HepG2 (cell line): ENCODE measurements at regions not wholly inside any gene's neighbourhood (a gene's known extent, or its start where the extent isn't known, plus 50 kb on each side); places are given as distances from the start of the nearest gene placed in this dataset.

Experiments used
- ATAC-seq: fragments of 200-7000 bp; cut with Tn5 transposase; 3 replicates; pipeline ENCODE4 v1.9.1; 2020; ENCODE audit warnings: mild to moderate bottlenecking, moderate library complexity
- BruUV-seq: library from RNA; stranded (reverse); fragments of 400-500 nt; replicated peaks from 2 replicates; lab custom pipeline; 2021; lab: Mats Ljungman, UMichigan
- CTCF ChIA-PET: fragments of 300-600 bp; formaldehyde crosslinking; extraction: SDS; loops from one replicate; lab custom pipeline; 2021; ENCODE audit warnings: low total read pairs, inconsistent platforms, low intra/inter-chr PET ratio; lab: Yijun Ruan, JAX
- POLR2A ChIA-PET: fragments of 350-600 bp; sonication (Branson Sonifier 250); formaldehyde crosslinking; loops from one replicate; lab custom pipeline; 2020; ENCODE audit warnings: antibody characterized with exemption, inconsistent platforms; lab: Yijun Ruan, JAX
- DNase-seq: peaks from one replicate; pipeline ENCODE4 v3.0.0-alpha.2; 2015; ENCODE audit warnings: low spot score
- FAIRE-seq: peaks from 3 replicates; lab custom pipeline; 2011; peaks lifted over from hg19 to GRCh38; lab: Jason Lieb, UNC
- H2AFZ ChIP-seq: one replicate; pipeline ENCODE4 v1.6.1; 2011; ENCODE audit warnings: low read length, inconsistent platforms
- H3K27ac ChIP-seq: fragments of 300-600 bp; 3 replicates; pipeline ENCODE4 v1.8.0; 2011; ENCODE audit warnings: mixed run types, mild to moderate bottlenecking, mixed read lengths, low read length, inconsistent platforms; ENCODE audit not compliant: insufficient read depth; ENCODE audit errors: extremely low read length
- H3K27me3 ChIP-seq, 2 experiments: fragments of 200-600 bp in 1 of 2; 2 replicates in 1 of 2; 3 replicates in 1 of 2; pipeline versions ENCODE4 v1.6.0 to v1.8.0; 2011; ENCODE audit warnings: low read length in 2 of 2, mild to moderate bottlenecking in 2 of 2, moderate library complexity in 2 of 2, inconsistent platforms in 1 of 2; ENCODE audit not compliant: insufficient read depth in 2 of 2, control insufficient read depth in 1 of 2
- H3K36me3 ChIP-seq, 2 experiments: fragments of 200-600 bp in 1 of 2; replicated peaks in 1 of 2; 2 replicates in 1 of 2; 3 replicates in 1 of 2; pipeline versions ENCODE4 v1.5.1 to v1.8.0; 2011; ENCODE audit warnings: low read length in 2 of 2, inconsistent platforms in 1 of 2; ENCODE audit not compliant: insufficient read depth in 2 of 2, control insufficient read depth in 1 of 2
- H3K4me1 ChIP-seq: 2 replicates; pipeline ENCODE4 v1.5.1; 2012; ENCODE audit warnings: low read length, inconsistent platforms; ENCODE audit not compliant: insufficient read depth
- H3K4me2 ChIP-seq: 2 replicates; pipeline ENCODE4 v1.6.0; 2011; ENCODE audit warnings: low read depth, low read length, inconsistent platforms
- H3K4me3 ChIP-seq, 3 experiments: fragments of 200-600 bp in 1 of 3; sonication (generic), shearing (Covaris generic) in 1 of 3; replicated peaks in 1 of 3; 2 replicates each; pipeline ENCODE4 v1.5.1; 2011 to 2016; ENCODE audit warnings: low read length in 3 of 3, inconsistent platforms in 2 of 3, low read depth in 2 of 3, mild to moderate bottlenecking in 2 of 3, control low read depth in 1 of 3, mixed read lengths in 1 of 3; ENCODE audit not compliant: insufficient read depth in 1 of 3
- H3K79me2 ChIP-seq: one replicate; pipeline ENCODE4 v1.6.1; 2011; ENCODE audit warnings: low read length, inconsistent platforms; ENCODE audit not compliant: insufficient read depth
- H3K9ac ChIP-seq: 2 replicates; pipeline ENCODE4 v1.6.0; 2011; ENCODE audit warnings: mild to moderate bottlenecking, low read depth, low read length, inconsistent platforms; ENCODE audit not compliant: insufficient read depth
- H3K9me3 ChIP-seq: 2 replicates; pipeline ENCODE4 v1.5.1; 2012; ENCODE audit warnings: mild to moderate bottlenecking, low read length
- H4K20me1 ChIP-seq: 2 replicates; pipeline ENCODE4 v1.6.0; 2011; ENCODE audit warnings: inconsistent platforms, mild to moderate bottlenecking, low read length, moderate library complexity; ENCODE audit not compliant: insufficient read depth
- BRCA1 ChIP-seq: sonication (generic); formaldehyde crosslinking; IDR thresholded peaks from 2 replicates; pipeline ENCODE4 v1.4.0; 2020; ENCODE audit warnings: missing genetic modification reagents
- CHCHD3 ChIP-seq: sonication (generic); formaldehyde crosslinking; IDR thresholded peaks from 2 replicates; pipeline ENCODE4 v1.8.0; 2022; ENCODE audit warnings: mild to moderate bottlenecking, missing genetic modification reagents, moderate library complexity
- CREBL2 ChIP-seq: sonication (generic); formaldehyde crosslinking; IDR thresholded peaks from 2 replicates; pipeline ENCODE4 v1.8.1; 2023; ENCODE audit warnings: missing genetic modification reagents, mild to moderate bottlenecking, borderline replicate concordance
- FIP1L1 ChIP-seq: fragments of 200-400 bp; formaldehyde crosslinking; IDR thresholded peaks from 2 replicates; pipeline ENCODE4 v1.6.1; 2018; ENCODE audit warnings: low read depth, mild to moderate bottlenecking, low read length, moderate library complexity, borderline replicate concordance; ENCODE audit not compliant: insufficient read depth
- FOXO1 ChIP-seq: sonication (generic); formaldehyde crosslinking; IDR thresholded peaks from 2 replicates; pipeline ENCODE4 v1.4.0; 2020; ENCODE audit warnings: missing genetic modification reagents
- KAT7 ChIP-seq: IDR thresholded peaks from 2 replicates; pipeline ENCODE4 v1.6.1; 2018; ENCODE audit warnings: borderline replicate concordance, missing compliant biosample characterization
- MIXL1 ChIP-seq: IDR thresholded peaks from 2 replicates; pipeline ENCODE4 v1.6.1; 2016
- MNT ChIP-seq: fragments of 450-650 bp; IDR thresholded peaks from 2 replicates; pipeline ENCODE4 v1.6.1; 2016
- MXI1 ChIP-seq: IDR thresholded peaks from 3 replicates; pipeline ENCODE4 v1.6.1; 2012; ENCODE audit warnings: low read depth, low read length, inconsistent platforms, borderline replicate concordance
- MYNN ChIP-seq: sonication (generic); formaldehyde crosslinking; IDR thresholded peaks from 2 replicates; pipeline ENCODE4 v1.4.0; 2020; ENCODE audit warnings: mild to moderate bottlenecking, low read depth, missing genetic modification reagents
- NPAS2 ChIP-seq: sonication (generic); formaldehyde crosslinking; IDR thresholded peaks from 2 replicates; pipeline ENCODE4 v1.8.0; 2022; ENCODE audit warnings: mild to moderate bottlenecking, missing genetic modification reagents, borderline replicate concordance
- ONECUT2 ChIP-seq: sonication (generic); formaldehyde crosslinking; IDR thresholded peaks from 2 replicates; pipeline ENCODE4 v1.4.0; 2020; ENCODE audit warnings: missing genetic modification reagents
- SALL2 ChIP-seq: sonication (generic); formaldehyde crosslinking; IDR thresholded peaks from 2 replicates; pipeline ENCODE4 v1.8.1; 2023; ENCODE audit warnings: mild to moderate bottlenecking, missing genetic modification reagents, inconsistent platforms
- SCMH1 ChIP-seq: sonication (generic); formaldehyde crosslinking; IDR thresholded peaks from 2 replicates; pipeline ENCODE4 v1.9.0; 2021; ENCODE audit warnings: missing genetic modification reagents, mild to moderate bottlenecking, borderline replicate concordance
- SP4 ChIP-seq: sonication (generic); formaldehyde crosslinking; IDR thresholded peaks from 2 replicates; pipeline ENCODE4 v1.8.1; 2023; ENCODE audit warnings: mild to moderate bottlenecking, missing genetic modification reagents
- TAF15 ChIP-seq: fragments of 200-400 bp; formaldehyde crosslinking; IDR thresholded peaks from one replicate; pipeline ENCODE4 v1.6.1; 2018; ENCODE audit warnings: mild to moderate bottlenecking, low read depth, low read length; ENCODE audit not compliant: poor library complexity, severe bottlenecking
- THAP11 ChIP-seq: IDR thresholded peaks from 2 replicates; pipeline ENCODE4 v1.6.1; 2016; ENCODE audit warnings: missing biosample characterization, missing genetic modification reagents
- ZNF296 ChIP-seq: sonication (generic); formaldehyde crosslinking; conservative IDR thresholded peaks from 2 replicates; pipeline ENCODE4 v1.5.0; 2020; ENCODE audit warnings: mild to moderate bottlenecking, missing genetic modification reagents
- ZNF354B ChIP-seq: sonication (generic); formaldehyde crosslinking; IDR thresholded peaks from 2 replicates; pipeline ENCODE4 v1.8.0; 2022; ENCODE audit warnings: mild to moderate bottlenecking, missing genetic modification reagents
- ZNF496 ChIP-seq: sonication (generic); formaldehyde crosslinking; IDR thresholded peaks from 2 replicates; pipeline ENCODE4 v1.8.1; 2023; ENCODE audit warnings: mild to moderate bottlenecking, moderate library complexity, missing genetic modification reagents; ENCODE audit not compliant: insufficient replicate concordance
- ZNF670 ChIP-seq: sonication (generic); formaldehyde crosslinking; IDR thresholded peaks from 2 replicates; pipeline ENCODE4 v1.8.0; 2022; ENCODE audit warnings: mild to moderate bottlenecking, missing genetic modification reagents, borderline replicate concordance
- ZSCAN20 ChIP-seq: sonication (generic); formaldehyde crosslinking; IDR thresholded peaks from 2 replicates; pipeline ENCODE4 v1.4.0; 2020; ENCODE audit warnings: missing genetic modification reagents, mild to moderate bottlenecking, borderline replicate concordance
- WGBS: methylation state at CpG from one replicate; pipeline ENCODE4 v1.1.6; 2017; ENCODE audit warnings: low lambda C conversion rate; 5-methylcytosine and 5-hydroxymethylcytosine counted together
- in situ Hi-C: cut with HindIII; loops from 2 replicates; pipeline ENCODE4 v1.10.0; 2017; ENCODE audit warnings: low pct_unique_long_range_greater_than_20kb; ENCODE audit not compliant: extremely low pct_ligation_motif_present
- intact Hi-C: fragments of 100-400 bp; cut with micrococcal nuclease; formaldehyde crosslinking; loops from one replicate; pipeline ENCODE4 v1.10.0; 2022; ENCODE audit not compliant: unreplicated experiment

GRCh38 chr9:1248743-1249142, 198.6 kb downstream of the DMRT2 start:
- no TSS peak for BruUV-seq
- H3K27me3 ChIP-seq = no peaks in the 10 kb centered on the region

GRCh38 chr9:1253064-1253979, 203.2 kb downstream of the DMRT2 start:
- Histone ChIP-seq H3K79me2 (no peaks in the 10 kb centered on the region), H2AFZ (no peak overlapping the region), H3K9me3 (no peaks in the 10 kb centered on the region), H3K36me3 (no peaks in the 10 kb centered on the region), H3K4me1 (0 out of 2 replicates have a peak, but pooled peaks cover 7% of the 10 kb centered on the region), H3K27ac (no peak overlapping the region), H3K9ac (no peak overlapping the region), H3K4me3 (no peak overlapping the region), H3K4me2 (no peak overlapping the region), H3K27me3 (no peaks in the 10 kb centered on the region), H4K20me1 (no peaks in the 10 kb centered on the region)
- in situ Hi-C loops = no loop called here
- ChIA-PET POLR2A (no interaction called here), CTCF (no interaction called here)
- WGBS = 36% methylated on average over 10 of the region's 10 CpGs
- DNase-seq (no peak), FAIRE-seq (no peak), ATAC-seq (no peak)
- intact Hi-C loops = no loop called here
- no TSS peak for BruUV-seq
- TF ChIP-seq THAP11 (CRISPR knock-in tag) (no peak), MYNN (no peak), ZNF496 (CRISPR knock-in tag) (no peak), SCMH1 (CRISPR knock-in tag) (no peak), ONECUT2 (CRISPR knock-in tag) (no peak), ZNF354B (no peak), NPAS2 (CRISPR knock-in tag) (no peak), ZNF670 (CRISPR knock-in tag) (no peak), FIP1L1 (no peak), SALL2 (CRISPR knock-in tag) (no peak), MNT (no peak), SP4 (CRISPR knock-in tag) (no peak)

More at GRCh38 chr9:1248743-1249142, 198.6 kb downstream of the DMRT2 start:
- Histone ChIP-seq H3K4me1 (0 out of 2 replicates have a peak, but pooled peaks cover 5% of the 10 kb centered on the region), H3K79me2 (no peaks in the 10 kb centered on the region), H3K9ac (no peak overlapping the region), H3K9me3 (no peaks in the 10 kb centered on the region), H3K36me3 (no peaks in the 10 kb centered on the region), H3K4me2 (no peak overlapping the region), H3K4me3 (no peak overlapping the region), H4K20me1 (no peaks in the 10 kb centered on the region), H3K27ac (no peak overlapping the region), H2AFZ (no peak overlapping the region)
- in situ Hi-C loops = no loop called here
- 58% methylated on average over 3 of the region's 3 CpGs for WGBS
- intact Hi-C loops = no loop called here
- ATAC-seq = no peak
- CTCF ChIA-PET = no interaction called here
- FAIRE-seq = no peak
- POLR2A ChIA-PET = no interaction called here
- no peak for TF ChIP-seq FOXO1 (CRISPR knock-in tag)
- TF ChIP-seq CHCHD3 (CRISPR knock-in tag) = no peak
- no peak for TF ChIP-seq THAP11 (CRISPR knock-in tag)
- TF ChIP-seq CREBL2 (CRISPR knock-in tag) = no peak
- TF ChIP-seq TAF15 = no peak
- TF ChIP-seq KAT7 = no peak
- no peak for TF ChIP-seq MIXL1
- no peak for TF ChIP-seq ZSCAN20
- TF ChIP-seq ZNF296 (CRISPR knock-in tag) = no peak
- no peak for TF ChIP-seq MXI1
- no peak for TF ChIP-seq BRCA1 (CRISPR knock-in tag)
- TF ChIP-seq, all 625 proteins: peak for 0
- no peak for DNase-seq
